HG03342 (cell line): ENCODE measurements at regions not wholly inside any gene's neighbourhood (a gene's known extent, or its start where the extent isn't known, plus 50 kb on each side); places are given as distances from the start of the nearest gene placed in this dataset.

Experiments used
- ATAC-seq: cut with Tn5 transposase; IDR thresholded peaks from one replicate; pipeline ENCODE4 v1.9.1; 2021; ENCODE audit warnings: mild to moderate bottlenecking, moderate library complexity; ENCODE audit not compliant: unreplicated experiment

DNA sequence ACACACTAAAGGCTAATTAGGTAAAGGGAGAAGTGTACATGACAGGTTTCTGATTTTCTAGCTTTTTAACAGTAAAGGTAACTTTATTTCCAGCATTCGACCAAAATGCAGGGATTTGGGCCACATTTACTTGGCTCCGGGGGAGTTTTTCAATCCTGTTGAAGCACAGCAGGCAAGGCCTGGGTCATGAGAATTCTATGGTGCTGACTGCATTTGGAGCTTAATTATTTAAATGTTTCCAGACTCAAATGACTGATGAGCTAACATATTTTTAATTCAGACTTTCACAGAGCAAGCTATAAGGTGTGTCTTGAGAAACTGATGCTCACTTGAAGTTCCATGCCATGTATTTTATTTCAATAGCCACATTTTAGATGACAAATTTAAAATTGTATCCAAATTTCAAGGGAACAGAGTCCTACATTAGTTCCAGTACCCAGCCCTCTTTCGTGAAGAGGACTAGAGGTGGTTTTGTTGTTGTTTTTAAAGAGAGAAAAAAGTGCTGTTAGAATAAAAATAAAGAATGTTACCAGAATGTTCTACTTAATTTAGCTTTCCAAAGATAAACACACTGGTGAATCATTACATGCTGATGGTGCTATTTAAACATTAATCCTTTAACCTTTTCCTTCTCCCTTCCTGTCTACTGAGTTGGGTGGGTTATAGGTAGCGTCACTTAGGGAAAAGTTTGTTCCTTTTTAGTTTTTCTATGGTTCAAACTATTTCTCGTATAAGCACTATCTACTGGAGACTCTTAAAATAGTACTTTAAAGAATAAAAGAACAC lies 82.3 kb upstream of the PHACTR2 start:
- ATAC-seq = no peak

DNA sequence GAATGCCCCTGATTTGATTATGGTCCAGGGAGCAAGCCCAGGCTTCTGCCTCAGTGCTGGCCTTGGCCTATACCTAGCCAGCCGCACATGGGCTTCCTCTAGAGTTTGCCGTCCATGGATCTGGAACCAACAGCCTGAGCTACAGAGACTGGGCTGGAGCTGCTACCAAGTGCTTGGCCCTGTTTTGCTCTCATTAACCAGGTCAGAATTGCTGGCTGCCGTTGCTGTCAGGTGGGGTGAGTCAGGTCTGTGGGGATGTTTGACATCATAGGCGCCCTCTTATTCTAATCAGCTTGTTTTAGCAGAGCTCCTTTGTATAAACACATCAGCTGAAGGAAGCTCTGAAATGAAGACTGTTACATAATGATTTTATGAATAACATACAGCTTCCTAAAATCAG lies 83.1 kb upstream of the PHACTR2 start:
- no peak for ATAC-seq

GRCh38 chr6:143592335-143592734 lies 80.8 kb upstream of the FUCA2 start:
- no peak for ATAC-seq

DNA sequence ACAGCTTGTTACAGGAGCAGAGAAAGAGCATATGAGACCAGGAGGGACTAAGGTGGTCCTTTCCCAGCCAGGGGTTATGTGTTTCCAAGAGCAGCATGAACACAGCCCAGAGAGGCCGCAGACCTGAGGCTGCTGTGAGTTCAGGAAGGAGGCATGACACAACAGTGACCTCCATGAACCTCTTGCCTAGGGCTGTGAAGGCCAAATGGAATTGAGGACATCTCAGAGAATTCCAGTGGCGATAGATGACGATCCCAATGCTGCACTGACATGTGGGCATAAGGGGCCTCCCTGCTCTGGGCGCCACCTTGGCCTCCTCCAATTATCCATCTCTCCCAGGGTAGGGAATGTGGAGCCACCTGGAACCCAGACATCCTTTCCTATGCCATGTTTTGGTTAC lies 79.9 kb upstream of the FUCA2 start:
- no peak for ATAC-seq

DNA sequence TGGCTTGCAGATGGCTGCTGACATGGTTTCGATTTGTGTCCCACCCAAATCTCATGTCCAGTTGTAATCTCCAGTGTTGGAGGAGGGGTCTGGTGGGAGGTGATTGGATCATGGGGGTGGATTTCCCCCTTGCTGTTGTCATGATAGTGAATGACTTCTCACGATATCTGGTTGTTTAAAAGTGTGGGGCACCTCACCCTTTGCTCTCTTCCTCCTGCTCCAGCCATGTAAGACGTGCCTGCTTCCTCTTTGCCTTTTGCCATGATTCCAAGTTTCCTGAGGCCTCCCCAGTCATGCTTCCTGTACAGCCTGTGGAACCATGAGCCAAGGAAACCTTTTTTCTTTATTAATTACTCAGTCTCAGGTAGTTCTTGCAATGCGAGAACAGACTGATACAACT lies 77.6 kb upstream of the FUCA2 start:
- no peak for ATAC-seq

GRCh38 chr6:143586557-143586956 lies 75.0 kb upstream of the FUCA2 start:
- no peak for ATAC-seq

- no peak for ATAC-seq
Measured at GRCh38 chr6:143585716-143586115, 74.2 kb upstream of the FUCA2 start.

DNA sequence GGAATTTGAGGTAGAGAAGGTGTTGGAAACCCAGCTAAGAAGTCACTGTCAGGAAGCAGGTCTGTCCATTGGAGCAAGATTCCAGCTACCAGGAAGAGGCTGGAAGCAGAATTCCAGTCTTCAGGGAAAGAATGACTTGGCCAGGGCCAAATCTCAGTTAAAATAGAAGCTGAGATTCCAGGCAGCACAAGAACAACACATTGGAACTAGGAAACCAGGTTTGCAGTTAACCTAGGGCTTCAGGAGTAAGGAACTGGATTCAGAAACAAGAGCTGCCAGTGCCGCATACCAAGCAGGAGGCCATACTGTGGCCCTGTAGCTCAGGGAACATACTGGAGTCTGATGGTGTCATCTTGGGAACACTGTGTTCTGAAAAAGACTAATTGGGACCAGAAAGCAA lies 73.7 kb upstream of the FUCA2 start:
- no peak for ATAC-seq

DNA sequence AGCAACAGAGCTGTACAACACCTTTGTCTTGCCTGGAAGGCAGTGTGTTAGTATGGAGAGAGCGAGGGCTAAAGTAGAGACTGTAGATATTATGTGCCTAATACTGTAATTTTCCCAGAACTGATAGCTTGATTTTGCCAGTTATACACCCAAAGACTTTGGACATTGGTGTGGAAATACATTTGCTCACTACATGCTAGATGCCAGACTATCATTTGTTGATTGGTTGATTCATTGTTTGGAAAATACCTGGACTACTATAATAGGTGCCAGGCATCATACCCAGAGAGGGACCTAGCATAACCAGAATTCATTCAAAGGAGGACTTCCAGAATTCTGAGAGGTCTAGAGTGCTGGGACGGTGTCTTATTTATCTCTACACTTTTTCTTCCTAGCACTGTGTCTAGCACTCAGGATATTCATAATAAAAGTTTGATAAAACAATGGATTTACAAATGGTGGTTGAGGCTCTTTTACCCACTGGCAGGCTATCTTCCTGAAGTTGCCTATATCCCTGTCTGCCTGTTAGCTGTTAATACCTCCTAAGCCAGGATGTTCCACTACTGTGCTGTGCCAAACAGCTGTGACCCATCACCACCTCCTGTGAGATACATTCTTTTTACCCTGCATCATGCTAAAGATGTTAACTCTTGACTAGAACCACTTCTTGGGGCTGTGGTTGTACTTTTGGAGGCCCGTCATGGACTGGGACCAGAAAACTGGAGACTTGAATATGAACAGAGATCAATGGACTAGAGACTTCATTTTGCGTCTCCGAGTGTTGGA lies 72.2 kb upstream of the FUCA2 start:
- no peak for ATAC-seq

- ATAC-seq = no peak
Measured at GRCh38 chr6:143581835-143582480, 70.4 kb upstream of the FUCA2 start.

GRCh38 chr6:143579703-143580102 lies 68.2 kb upstream of the FUCA2 start:
- ATAC-seq = no peak

DNA sequence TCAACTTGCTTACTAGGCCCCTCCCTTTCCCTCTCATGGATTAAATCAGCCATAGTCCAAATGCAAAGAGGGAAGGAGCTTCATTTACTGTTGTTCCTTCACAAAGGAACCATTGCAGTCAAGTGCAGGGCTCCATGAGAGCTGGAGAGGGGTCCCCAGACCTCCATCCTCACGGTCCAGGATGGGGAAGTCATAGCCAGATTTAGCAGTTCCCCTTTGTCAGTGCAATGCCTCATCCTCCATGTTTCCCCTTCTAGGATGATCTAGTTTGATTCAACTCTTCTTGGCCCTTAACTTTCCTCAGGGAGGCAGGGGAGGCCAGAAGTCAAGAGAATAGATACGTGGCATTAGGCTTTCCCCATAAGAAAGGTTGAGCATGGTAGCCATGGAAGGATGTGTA lies 66.5 kb upstream of the FUCA2 start:
- no peak for ATAC-seq

- ATAC-seq = no peak
Measured at GRCh38 chr6:143575901-143576426, 64.4 kb upstream of the FUCA2 start.

- no peak for ATAC-seq
Measured at GRCh38 chr6:143575440-143575839, 63.9 kb upstream of the FUCA2 start.

DNA sequence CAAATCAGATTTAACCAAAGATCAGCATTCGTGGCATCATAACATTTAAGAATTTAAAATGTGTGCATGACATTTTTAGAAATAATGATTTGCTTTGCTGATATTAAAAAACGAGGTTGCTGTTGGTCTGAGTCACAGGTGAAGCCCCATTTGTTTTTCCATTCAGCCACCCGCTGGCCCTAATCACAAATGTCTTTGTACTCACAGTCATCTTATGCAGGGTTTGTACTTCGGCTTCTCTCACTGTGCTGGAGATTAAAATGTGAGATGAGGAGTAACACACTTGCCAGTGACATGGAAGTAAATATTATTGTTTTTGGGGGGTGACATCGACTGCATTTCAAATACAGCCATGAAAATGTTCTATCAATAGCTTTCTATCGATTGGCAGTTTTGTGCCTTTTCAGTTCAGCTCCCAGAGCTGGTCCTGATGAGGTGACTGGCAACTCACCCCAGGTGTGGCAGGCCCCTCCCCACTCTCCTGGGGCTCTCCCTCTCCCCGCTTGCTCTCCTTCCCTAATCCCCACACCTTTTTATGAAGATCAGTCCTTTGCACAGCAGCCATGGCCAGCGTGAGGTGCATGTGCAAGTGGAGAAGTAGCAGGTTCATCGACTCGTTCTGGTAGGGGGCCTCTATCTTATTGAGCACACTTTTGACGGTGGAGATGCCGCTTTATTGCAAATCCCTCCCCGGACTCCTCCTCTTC lies 58.8 kb upstream of the FUCA2 start:
- ATAC-seq = no peak

DNA sequence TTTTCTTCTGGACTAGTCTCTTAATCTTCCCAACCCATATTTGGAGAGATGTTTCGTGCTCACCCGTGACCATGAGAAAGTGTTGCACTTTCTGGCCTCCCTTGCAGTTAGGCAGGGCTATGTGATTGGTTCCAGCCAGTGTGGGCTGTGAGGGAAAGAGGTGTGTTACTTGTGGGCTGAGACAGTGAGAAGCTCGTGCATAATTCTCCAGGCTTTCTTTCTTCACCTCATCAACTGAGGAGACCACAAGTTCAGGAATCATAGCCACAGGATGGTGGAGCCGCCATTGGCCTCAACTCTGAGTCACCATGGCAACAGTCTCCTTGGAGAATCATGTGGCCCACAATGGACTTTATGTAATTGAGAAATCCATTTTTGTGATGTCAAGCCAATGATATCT lies 57.5 kb upstream of the FUCA2 start:
- ATAC-seq = no peak

DNA sequence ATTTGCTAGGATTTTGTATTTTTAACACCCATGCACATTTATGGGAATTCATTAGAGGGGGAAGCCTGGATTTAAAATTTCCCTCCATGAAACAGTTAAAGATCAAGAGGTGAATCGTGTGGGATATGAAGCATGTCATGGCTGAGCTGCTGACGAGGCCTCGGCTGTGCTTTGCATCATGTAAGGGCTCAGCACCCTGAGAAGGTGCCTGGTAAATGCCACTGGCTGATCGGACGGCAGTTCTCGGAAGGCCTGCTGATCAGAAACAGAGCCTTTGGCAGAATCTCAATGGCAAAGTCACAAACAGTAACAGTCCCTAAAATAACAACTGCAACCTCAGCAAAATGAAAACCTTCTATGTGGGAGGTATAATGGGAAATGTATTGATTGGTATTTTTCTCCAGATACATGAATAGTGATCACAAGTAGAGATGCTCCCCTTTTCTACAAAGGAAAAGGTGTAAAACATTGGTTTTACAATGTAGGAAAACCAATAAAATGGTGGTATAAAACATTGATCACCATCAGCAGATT lies 53.0 kb upstream of the FUCA2 start:
- no peak for ATAC-seq

DNA sequence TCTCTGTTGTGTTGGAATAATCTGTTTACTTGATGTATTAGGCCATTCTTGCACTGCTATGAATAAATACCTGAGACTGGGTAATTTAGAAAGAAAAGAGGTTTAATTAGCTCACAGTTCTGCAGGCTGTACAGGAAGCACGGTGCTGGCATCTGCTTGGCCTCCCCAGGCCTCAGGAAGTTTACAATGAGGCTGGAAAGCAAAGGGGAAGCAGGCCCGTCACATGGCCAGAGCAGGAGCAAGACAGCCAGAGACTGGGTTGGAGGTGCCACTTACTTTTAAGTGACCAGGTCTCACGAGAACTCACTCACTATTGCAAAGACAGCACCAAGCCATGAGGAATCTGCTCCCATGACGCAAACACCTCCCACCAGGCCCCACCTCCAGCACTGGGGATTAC lies 50.6 kb upstream of the FUCA2 start:
- ATAC-seq = no peak
